ENCODE measurements at regions not wholly inside any gene's neighbourhood (a gene's known extent, or its start where the extent isn't known, plus 50 kb on each side); places are given as distances from the start of the nearest gene placed in this dataset.

- no peak for DNase-seq (ENCODE audit: low spot score)
- in situ Hi-C loops (cut with MboI; ENCODE audit: low pct_unique_long_range_greater_than_20kb, low sequenced_read_pairs, unreplicated experiment) = no loop called here
- TF ChIP-seq, protein P1, sequence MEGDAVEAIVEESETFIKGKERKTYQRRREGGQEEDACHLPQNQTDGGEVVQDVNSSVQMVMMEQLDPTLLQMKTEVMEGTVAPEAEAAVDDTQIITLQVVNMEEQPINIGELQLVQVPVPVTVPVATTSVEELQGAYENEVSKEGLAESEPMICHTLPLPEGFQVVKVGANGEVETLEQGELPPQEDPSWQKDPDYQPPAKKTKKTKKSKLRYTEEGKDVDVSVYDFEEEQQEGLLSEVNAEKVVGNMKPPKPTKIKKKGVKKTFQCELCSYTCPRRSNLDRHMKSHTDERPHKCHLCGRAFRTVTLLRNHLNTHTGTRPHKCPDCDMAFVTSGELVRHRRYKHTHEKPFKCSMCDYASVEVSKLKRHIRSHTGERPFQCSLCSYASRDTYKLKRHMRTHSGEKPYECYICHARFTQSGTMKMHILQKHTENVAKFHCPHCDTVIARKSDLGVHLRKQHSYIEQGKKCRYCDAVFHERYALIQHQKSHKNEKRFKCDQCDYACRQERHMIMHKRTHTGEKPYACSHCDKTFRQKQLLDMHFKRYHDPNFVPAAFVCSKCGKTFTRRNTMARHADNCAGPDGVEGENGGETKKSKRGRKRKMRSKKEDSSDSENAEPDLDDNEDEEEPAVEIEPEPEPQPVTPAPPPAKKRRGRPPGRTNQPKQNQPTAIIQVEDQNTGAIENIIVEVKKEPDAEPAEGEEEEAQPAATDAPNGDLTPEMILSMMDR (IDR thresholded peaks at IDR 0.05; ENCODE audit: extremely low read depth, insufficient read depth, missing control alignments) = no peak
Measured at GRCh38 chr9:115650768-115651167, 502.8 kb upstream of the PAPPA start.

DNA sequence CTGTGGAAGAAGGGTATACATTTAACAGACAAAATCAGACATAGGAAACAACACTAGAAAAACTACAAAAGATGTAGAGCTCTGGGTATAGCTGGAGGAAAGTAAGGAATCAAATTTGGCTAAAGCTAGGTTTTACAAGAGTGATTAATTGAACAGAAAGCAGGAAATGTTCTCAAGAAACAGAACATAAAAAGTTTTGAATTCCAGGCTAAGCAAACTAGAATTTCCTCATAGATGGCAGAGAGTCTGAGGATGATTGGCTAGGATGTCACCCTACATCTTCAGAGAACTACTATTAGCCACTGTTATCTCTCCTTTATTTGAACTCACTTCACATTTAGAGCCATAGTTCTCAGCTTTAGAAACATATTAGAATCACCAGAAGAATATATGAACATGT, 502.1 kb upstream of the PAPPA start:
- in situ Hi-C loops (cut with MboI; ENCODE audit: low pct_unique_long_range_greater_than_20kb, low sequenced_read_pairs, unreplicated experiment) = no loop called here
- no peak for DNase-seq (ENCODE audit: low spot score)
- TF ChIP-seq, protein P1 (IDR thresholded peaks at IDR 0.05; ENCODE audit: extremely low read depth, insufficient read depth, missing control alignments) = no peak

DNA sequence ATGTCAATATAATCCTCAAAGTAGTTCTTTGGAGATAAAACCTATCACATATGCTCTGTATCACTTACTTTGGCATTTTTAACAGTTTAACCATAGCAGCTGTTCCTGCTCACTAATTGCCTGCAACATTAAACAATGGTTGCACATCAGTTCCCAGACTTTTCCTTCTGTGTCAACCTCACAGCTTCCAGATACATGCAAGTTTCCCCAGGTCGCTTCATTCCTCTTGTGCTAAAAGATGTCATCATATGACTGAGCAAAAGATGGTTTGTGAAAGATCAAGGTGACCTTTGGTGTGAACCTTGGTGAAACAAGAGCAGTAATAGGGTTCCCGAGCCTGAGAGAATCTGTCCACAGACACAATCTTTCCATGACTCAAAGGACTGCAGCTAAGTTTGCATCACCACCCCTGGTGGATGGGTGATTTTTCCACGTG, 500.4 kb upstream of the PAPPA start:
- TF ChIP-seq, protein P1 (IDR thresholded peaks at IDR 0.05; ENCODE audit: extremely low read depth, insufficient read depth, missing control alignments) = no peak
- in situ Hi-C loops (cut with MboI; ENCODE audit: low pct_unique_long_range_greater_than_20kb, low sequenced_read_pairs, unreplicated experiment) = no loop called here

GRCh38 chr9:115657695-115658094, 495.9 kb upstream of the PAPPA start:
- DNase-seq (ENCODE audit: low spot score) = no peak
- TF ChIP-seq, protein P1 (IDR thresholded peaks at IDR 0.05; ENCODE audit: extremely low read depth, insufficient read depth, missing control alignments) = no peak
- in situ Hi-C loops (cut with MboI; ENCODE audit: low pct_unique_long_range_greater_than_20kb, low sequenced_read_pairs, unreplicated experiment) = no loop called here

More for the DNA sequence above, 500.4 kb upstream of the PAPPA start:
- DNase-seq (ENCODE audit: low spot score) = no peak

DNA sequence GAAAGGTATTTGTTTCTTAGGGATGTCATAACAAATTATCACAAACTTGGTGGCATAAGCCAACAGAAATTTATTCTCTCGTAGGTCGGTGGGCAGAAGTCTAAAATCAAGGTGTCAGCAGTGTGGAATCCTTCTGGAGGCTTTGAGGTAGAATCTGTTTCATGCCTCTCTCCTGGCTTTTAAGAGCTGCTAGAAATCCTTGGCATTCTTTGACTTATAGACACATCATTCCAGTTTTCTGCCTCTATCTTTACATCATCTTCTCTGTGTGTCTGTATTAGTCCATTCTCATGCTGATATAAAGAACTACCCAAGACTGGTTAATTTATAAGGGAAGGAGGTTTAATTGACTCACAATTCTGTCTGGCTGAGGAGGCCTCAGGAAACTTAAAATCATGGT, 488.1 kb upstream of the PAPPA start:
- no peak for DNase-seq (ENCODE audit: low spot score)
- in situ Hi-C loops (cut with MboI; ENCODE audit: low pct_unique_long_range_greater_than_20kb, low sequenced_read_pairs, unreplicated experiment) = no loop called here
- TF ChIP-seq, protein P1 (IDR thresholded peaks at IDR 0.05; ENCODE audit: extremely low read depth, insufficient read depth, missing control alignments) = no peak

GRCh38 chr9:115668521-115668920, 485.1 kb upstream of the PAPPA start:
- TF ChIP-seq, protein P1 (IDR thresholded peaks at IDR 0.05; ENCODE audit: extremely low read depth, insufficient read depth, missing control alignments) = no peak
- no peak for DNase-seq (ENCODE audit: low spot score)
- in situ Hi-C loops (cut with MboI; ENCODE audit: low pct_unique_long_range_greater_than_20kb, low sequenced_read_pairs, unreplicated experiment) = no loop called here
